PC-9 (cell line): ENCODE measurements at regions not wholly inside any gene's neighbourhood (a gene's known extent, or its start where the extent isn't known, plus 50 kb on each side); places are given as distances from the start of the nearest gene placed in this dataset.

Source experiments
- BruUV-seq: library from RNA; stranded (reverse); fragments of 400-500 nt; replicated peaks from 2 replicates; lab custom pipeline; 2021; lab: Mats Ljungman, UMichigan
- CTCF ChIA-PET: fragments of 300-600 bp; sonication (Branson Sonifier 250); formaldehyde crosslinking; loops from one replicate; lab custom pipeline; 2022; ENCODE audit warnings: antibody characterized with exemption; lab: Charles Lee
- POLR2A ChIA-PET: fragments of 300-600 bp; sonication (Branson Sonifier 250); formaldehyde crosslinking; loops from one replicate; lab custom pipeline; 2022; ENCODE audit warnings: antibody characterized with exemption; ENCODE audit not compliant: unreplicated experiment; lab: Charles Lee
- DNase-seq, 2 experiments: peaks; one replicate each; pipeline versions ENCODE4 v3.0.0 to v3.0.0-alpha.2; 2015 to 2022; ENCODE audit warnings: mixed read lengths in 1 of 2
- H2AFZ ChIP-seq: fragments of 200-600 bp; sonication (generic); 2 replicates; pipeline ENCODE4 v1.8.1; 2017; ENCODE audit warnings: antibody characterized with exemption
- H3F3A ChIP-seq: fragments of 200-600 bp; sonication (generic); 2 replicates; pipeline ENCODE4 v1.8.1; 2017; ENCODE audit warnings: antibody characterized with exemption, mild to moderate bottlenecking, low read depth; ENCODE audit not compliant: insufficient read depth
- H3K27ac ChIP-seq: fragments of 200-600 bp; sonication (generic); 2 replicates; pipeline ENCODE4 v1.6.1; 2016; ENCODE audit warnings: mixed run types
- H3K27me3 ChIP-seq: fragments of 200-600 bp; sonication (generic); 2 replicates; pipeline ENCODE4 v1.6.1; 2016; ENCODE audit warnings: low read depth, mixed run types; ENCODE audit not compliant: insufficient read depth
- H3K36me3 ChIP-seq: fragments of 200-600 bp; sonication (generic); 2 replicates; pipeline ENCODE4 v1.6.1; 2016; ENCODE audit warnings: low read depth, mixed run types
- H3K4me1 ChIP-seq: fragments of 200-600 bp; sonication (generic); replicated peaks from 2 replicates; pipeline ENCODE4 v1.6.1; 2016; ENCODE audit warnings: mixed run types; ENCODE audit not compliant: insufficient read depth
- H3K4me2 ChIP-seq: fragments of 200-600 bp; sonication (generic); 2 replicates; pipeline ENCODE4 v1.6.1; 2017; ENCODE audit warnings: mixed run types
- H3K4me3 ChIP-seq: fragments of 200-600 bp; sonication (generic); 2 replicates; pipeline ENCODE4 v1.6.1; 2016; ENCODE audit warnings: mixed run types
- H3K79me2 ChIP-seq: fragments of 200-600 bp; sonication (generic); 2 replicates; pipeline ENCODE4 v1.6.1; 2017; ENCODE audit warnings: low read depth, mixed run types
- H3K9me2 ChIP-seq: fragments of 200-600 bp; sonication (generic); 2 replicates; pipeline ENCODE4 v1.8.1; 2017; ENCODE audit warnings: mild to moderate bottlenecking; ENCODE audit not compliant: insufficient read depth
- H3K9me3 ChIP-seq: fragments of 200-600 bp; sonication (generic); 2 replicates; pipeline ENCODE4 v1.8.1; 2016; ENCODE audit warnings: low read depth; ENCODE audit not compliant: insufficient read depth
- H4K20me1 ChIP-seq: fragments of 200-600 bp; sonication (generic); 2 replicates; pipeline ENCODE4 v1.8.1; 2017; ENCODE audit not compliant: insufficient read depth
- CTCF ChIP-seq: fragments of 200-600 bp; sonication (generic); conservative IDR thresholded peaks from 2 replicates; pipeline ENCODE4 v1.6.1; 2017; ENCODE audit warnings: mixed run types, antibody characterized with exemption, mild to moderate bottlenecking, moderate library complexity
- EZH2 ChIP-seq: fragments of 200-600 bp; sonication (generic); IDR thresholded peaks from 2 replicates; pipeline ENCODE4 v1.8.0; 2017; ENCODE audit warnings: antibody characterized with exemption, low read depth
- intact Hi-C: fragments of 100-400 bp; cut with micrococcal nuclease; formaldehyde crosslinking; loops from one replicate; pipeline ENCODE4 v1.10.0; 2022; ENCODE audit not compliant: unreplicated experiment

- TF ChIP-seq CTCF (no peak), EZH2 (no peak)
- no peak overlapping the region for H3K4me2 ChIP-seq
- BruUV-seq = no TSS peak
Observed at GRCh38 chr18:73944715-73945114, 202.9 kb downstream of the FBXO15 start.

GRCh38 chr18:73943763-73944162 is 203.9 kb downstream of the FBXO15 start:
- TF ChIP-seq CTCF = no peak
- TF ChIP-seq EZH2 = no peak
- H4K20me1 ChIP-seq = no peaks in the 10 kb centered on the region
- H3K36me3 ChIP-seq = no peaks in the 10 kb centered on the region
- BruUV-seq = no TSS peak
- ChIA-PET POLR2A (no interaction called here), CTCF (no interaction called here)
- H2AFZ ChIP-seq = no peak overlapping the region
- H3K27ac ChIP-seq = no peak overlapping the region
- H3K9me2 ChIP-seq = no peaks in the 10 kb centered on the region
- H3K4me3 ChIP-seq = no peak overlapping the region
- DNase-seq = no peak
- H3F3A ChIP-seq = no peaks in the 10 kb centered on the region
- intact Hi-C loops = no loop called here
- no peak overlapping the region for H3K4me2 ChIP-seq
- 0 out of 2 replicates have a peak, but pooled peaks cover 6% of the 10 kb centered on the region for H3K4me1 ChIP-seq
- H3K79me2 ChIP-seq = no peaks in the 10 kb centered on the region
- no peaks in the 10 kb centered on the region for H3K27me3 ChIP-seq
- no peaks in the 10 kb centered on the region for H3K9me3 ChIP-seq

More at GRCh38 chr18:73944715-73945114, 202.9 kb downstream of the FBXO15 start:
- ChIA-PET POLR2A (interaction anchor here (0.7 kb wide), 1 partner anchor 91 kb away, joined by 4 read pairs; no protein-coding TSS in a partner anchor), CTCF (no interaction called here)
- Histone ChIP-seq H3K9me2 (no peaks in the 10 kb centered on the region), H3K36me3 (no peaks in the 10 kb centered on the region), H3K4me3 (no peak overlapping the region), H3K79me2 (no peaks in the 10 kb centered on the region), H3F3A (no peaks in the 10 kb centered on the region), H2AFZ (no peak overlapping the region), H3K27ac (no peak overlapping the region), H4K20me1 (no peaks in the 10 kb centered on the region), H3K4me1 (0 out of 2 replicates have a peak, but pooled peaks cover 6% of the 10 kb centered on the region), H3K9me3 (no peaks in the 10 kb centered on the region), H3K27me3 (no peaks in the 10 kb centered on the region)
- intact Hi-C loops = no loop called here
- no peak for DNase-seq

- ChIA-PET POLR2A (no interaction called here), CTCF (no interaction called here)
- Histone ChIP-seq H3K9me3 (no peaks in the 10 kb centered on the region), H3K27me3 (no peaks in the 10 kb centered on the region), H3K36me3 (no peaks in the 10 kb centered on the region), H3K9me2 (no peaks in the 10 kb centered on the region), H3K4me1 (0 out of 2 replicates have a peak, but pooled peaks cover under 1% of the 10 kb centered on the region), H3K4me2 (no peak overlapping the region), H2AFZ (no peak overlapping the region), H3F3A (no peaks in the 10 kb centered on the region), H4K20me1 (no peaks in the 10 kb centered on the region), H3K4me3 (no peak overlapping the region), H3K27ac (no peak overlapping the region), H3K79me2 (no peaks in the 10 kb centered on the region)
- no peak for DNase-seq
- BruUV-seq = no TSS peak
- intact Hi-C loops = no loop called here
- no peak for TF ChIP-seq CTCF
- TF ChIP-seq EZH2 = no peak
Observed at GRCh38 chr18:73942956-73943355, 204.7 kb downstream of the FBXO15 start.
